H1 (cell line): ENCODE measurements at regions not wholly inside any gene's neighbourhood (a gene's known extent, or its start where the extent isn't known, plus 50 kb on each side); places are given as distances from the start of the nearest gene placed in this dataset.

ENCODE experiments used
- CTCF ChIA-PET: fragments of 300-600 bp; sonication (Branson Sonifier 250); formaldehyde crosslinking; loops from one replicate; lab custom pipeline; 2021; ENCODE audit not compliant: partially characterized antibody; lab: Charles Lee
- POLR2A ChIA-PET: fragments of 300-600 bp; sonication (Branson Sonifier 250); formaldehyde crosslinking; loops from one replicate; lab custom pipeline; 2021; ENCODE audit warnings: inconsistent platforms; ENCODE audit not compliant: partially characterized antibody; lab: Charles Lee
- DNase-seq, 2 experiments: peaks; one replicate each; pipeline versions ENCODE4 v3.0.0 to v3.0.0-alpha.2; 2010 to 2022; ENCODE audit warnings: low spot score in 2 of 2, low read depth in 1 of 2, mixed read lengths in 1 of 2
- FAIRE-seq: peaks from 2 replicates; lab custom pipeline; 2011; peaks lifted over from hg19 to GRCh38; lab: Jason Lieb, UNC
- H2AFZ ChIP-seq: 2 replicates; pipeline ENCODE4 v1.8.1; 2012; ENCODE audit warnings: low read length, inconsistent platforms
- H2AK5ac ChIP-seq: 2 replicates; pipeline ENCODE4 v1.6.1; 2013; ENCODE audit warnings: low read depth, low read length
- H2BK120ac ChIP-seq: replicated peaks from 2 replicates; pipeline ENCODE3; 2013; ENCODE audit warnings: low read depth, low read length, inconsistent platforms
- H2BK12ac ChIP-seq: 2 replicates; pipeline ENCODE4 v1.6.1; 2013; ENCODE audit warnings: low read depth, low read length
- H2BK15ac ChIP-seq: 2 replicates; pipeline ENCODE4 v1.6.1; 2013; ENCODE audit warnings: low read length
- H2BK20ac ChIP-seq: 2 replicates; pipeline ENCODE4 v1.6.1; 2013; ENCODE audit warnings: low read length
- H2BK5ac ChIP-seq: 2 replicates; pipeline ENCODE4 v1.6.1; 2013; ENCODE audit warnings: low read depth, low read length
- H3K14ac ChIP-seq: 2 replicates; pipeline ENCODE4 v1.6.1; 2013; ENCODE audit warnings: inconsistent platforms; ENCODE audit not compliant: insufficient read length
- H3K18ac ChIP-seq: 2 replicates; pipeline ENCODE4 v1.6.1; 2013; ENCODE audit warnings: low read length; ENCODE audit errors: extremely low read depth
- H3K23ac ChIP-seq: 2 replicates; pipeline ENCODE4 v1.6.1; 2013; ENCODE audit warnings: inconsistent platforms; ENCODE audit not compliant: insufficient read length
- H3K23me2 ChIP-seq: 2 replicates; pipeline ENCODE4 v1.6.1; 2013; ENCODE audit warnings: low read depth, low read length
- H3K27ac ChIP-seq: 2 replicates; pipeline ENCODE4 v1.6.1; 2011; ENCODE audit warnings: low read depth, low read length, inconsistent platforms
- H3K27me3 ChIP-seq, 4 experiments: replicated peaks in 1 of 4; 1 replicate in 1 of 4; 2 replicates in 3 of 4; pipeline versions ENCODE4 v1.6.1 to v1.8.1; 2011 to 2013; ENCODE audit warnings: low read length in 3 of 4, mild to moderate bottlenecking in 3 of 4, inconsistent platforms in 2 of 4, mixed read lengths in 2 of 4, moderate library complexity in 1 of 4; ENCODE audit not compliant: control insufficient read depth in 3 of 4, insufficient read depth in 3 of 4; ENCODE audit errors: extremely low read depth in 1 of 4
- H3K36me3 ChIP-seq, 4 experiments: 2 replicates each; pipeline versions ENCODE4 v1.6.1 to v1.8.1; 2011 to 2013; ENCODE audit warnings: mild to moderate bottlenecking in 4 of 4, low read length in 3 of 4, moderate library complexity in 2 of 4, control low read depth in 1 of 4, inconsistent platforms in 1 of 4; ENCODE audit not compliant: insufficient read depth in 4 of 4, control insufficient read depth in 2 of 4
- H3K4ac ChIP-seq: replicated peaks from 2 replicates; pipeline ENCODE3; 2013; ENCODE audit warnings: low read length, low read depth, mixed read lengths, inconsistent platforms; ENCODE audit not compliant: insufficient read length
- H3K4me1 ChIP-seq, 4 experiments: replicated peaks in 1 of 4; 1 replicate in 1 of 4; 2 replicates in 3 of 4; pipeline versions ENCODE4 v1.6.1 to v1.8.1; 2011 to 2013; ENCODE audit warnings: low read length in 3 of 4, inconsistent platforms in 2 of 4, mixed read lengths in 1 of 4; ENCODE audit not compliant: insufficient read depth in 4 of 4, control insufficient read depth in 3 of 4
- H3K4me2 ChIP-seq, 2 experiments: 2 replicates each; pipeline versions ENCODE4 v1.6.1 to v1.8.1; 2011 to 2013; ENCODE audit warnings: low read depth in 2 of 2, low read length in 2 of 2, control low read depth in 1 of 2, inconsistent platforms in 1 of 2, mild to moderate bottlenecking in 1 of 2; ENCODE audit not compliant: insufficient read depth in 1 of 2
- H3K4me3 ChIP-seq, 4 experiments: fragments of 200-600, 300-600 bp in 1 of 4; sonication (generic), shearing (Covaris generic), sonication (Bioruptor Twin) in 1 of 4; 2 replicates each; pipeline versions ENCODE4 v1.5.1 to v1.8.1; 2011 to 2016; ENCODE audit warnings: low read length in 4 of 4, low read depth in 3 of 4, control low read depth in 2 of 4, inconsistent platforms in 2 of 4, mild to moderate bottlenecking in 2 of 4, mixed read lengths in 1 of 4, moderate library complexity in 1 of 4; ENCODE audit not compliant: insufficient read depth in 2 of 4; ENCODE audit errors: extremely low read depth in 1 of 4
- H3K56ac ChIP-seq: replicated peaks from 2 replicates; pipeline ENCODE3; 2013; ENCODE audit warnings: low read depth, mild to moderate bottlenecking, mixed read lengths, low read length, inconsistent platforms; ENCODE audit not compliant: insufficient read length
- H3K79me1 ChIP-seq: 2 replicates; pipeline ENCODE4 v1.6.1; 2013; ENCODE audit warnings: low read depth, low read length, control low read depth
- H3K79me2 ChIP-seq, 2 experiments: 2 replicates each; pipeline versions ENCODE4 v1.6.1 to v1.8.1; 2012 to 2013; ENCODE audit warnings: low read length in 2 of 2, mild to moderate bottlenecking in 2 of 2, inconsistent platforms in 1 of 2; ENCODE audit not compliant: insufficient read depth in 2 of 2, control insufficient read depth in 1 of 2
- H3K9ac ChIP-seq, 4 experiments: replicated peaks in 1 of 4; 1 replicate in 1 of 4; 2 replicates in 3 of 4; pipeline versions ENCODE4 v1.6.1 to v1.8.1; 2011 to 2013; ENCODE audit warnings: low read depth in 3 of 4, low read length in 3 of 4, control low read depth in 2 of 4, mild to moderate bottlenecking in 2 of 4, moderate library complexity in 2 of 4, inconsistent platforms in 1 of 4; ENCODE audit errors: extremely low read depth in 1 of 4
- H3K9me3 ChIP-seq, 2 experiments: 2 replicates each; pipeline versions ENCODE4 v1.6.1 to v1.8.1; 2012 to 2013; ENCODE audit warnings: mild to moderate bottlenecking in 2 of 2, moderate library complexity in 2 of 2, control low read depth in 1 of 2, inconsistent platforms in 1 of 2, low read depth in 1 of 2, low read length in 1 of 2, mixed read lengths in 1 of 2; ENCODE audit not compliant: insufficient read depth in 2 of 2
- H4K20me1 ChIP-seq, 2 experiments: replicated peaks in 1 of 2; 2 replicates each; pipeline versions ENCODE3 to v1.8.1; 2011 to 2013; ENCODE audit warnings: inconsistent platforms in 2 of 2, low read length in 2 of 2, mild to moderate bottlenecking in 1 of 2; ENCODE audit not compliant: insufficient read depth in 2 of 2, control insufficient read depth in 1 of 2
- H4K5ac ChIP-seq: 2 replicates; pipeline ENCODE4 v1.6.1; 2013; ENCODE audit warnings: low read length, low read depth, mixed read lengths, inconsistent platforms; ENCODE audit not compliant: insufficient read length
- H4K8ac ChIP-seq: 2 replicates; pipeline ENCODE4 v1.8.0; 2013; ENCODE audit warnings: mild to moderate bottlenecking, moderate library complexity, low read length, inconsistent platforms; ENCODE audit not compliant: insufficient read depth; ENCODE audit errors: extremely low read depth
- H4K91ac ChIP-seq: replicated peaks from 2 replicates; pipeline ENCODE3; 2013; ENCODE audit warnings: low read length, mixed read lengths, inconsistent platforms; ENCODE audit not compliant: insufficient read length
- MAX ChIP-seq: IDR thresholded peaks from 2 replicates; pipeline ENCODE4 v1.6.1; 2012; ENCODE audit warnings: inconsistent platforms
- POU5F1 ChIP-seq: IDR thresholded peaks from 2 replicates; pipeline ENCODE4 v1.6.1; 2011; ENCODE audit warnings: low read depth, mild to moderate bottlenecking, low read length, moderate library complexity
- TCF12 ChIP-seq: IDR thresholded peaks from 2 replicates; pipeline ENCODE4 v1.6.1; 2011; ENCODE audit warnings: low read depth, mild to moderate bottlenecking, low read length
- WGBS, 2 experiments: shearing (Covaris generic) in 1 of 2; methylation state at CpG; one replicate each; pipeline versions ENCODE4 v1.1.6 to v1.1.7; 2013 to 2015; ENCODE audit warnings: low lambda C conversion rate in 2 of 2, mixed read lengths in 2 of 2, inconsistent platforms in 1 of 2, low coverage in 1 of 2, missing lambda C conversion rate in 1 of 2; ENCODE audit not compliant: insufficient replicate concordance in 2 of 2, insufficient coverage in 1 of 2, insufficient read length in 1 of 2; ENCODE audit errors: extremely low coverage in 1 of 2, missing lambda C conversion rate in 1 of 2; 5-methylcytosine and 5-hydroxymethylcytosine counted together

GRCh38 chr3:153640689-153641665 is 479.0 kb downstream of the RAP2B start:
- no peaks in the 10 kb centered on the region for H3K79me1 ChIP-seq
- peak overlapping the region; percentile 50; the same call in 1 of the 2 replicates for H2BK12ac ChIP-seq
- no peak overlapping the region for H2BK15ac ChIP-seq
- H4K8ac ChIP-seq: peak overlapping the region; percentile 14; the same call in 1 of the 2 replicates
- peak overlapping the region; percentile 75 for H3K18ac ChIP-seq
- no peak overlapping the region for H3K4me3 ChIP-seq
- H4K20me1 ChIP-seq: no peaks in the 10 kb centered on the region
- no peaks in the 10 kb centered on the region for H3K27me3 ChIP-seq
- H2BK120ac ChIP-seq: peak overlapping the region; percentile 92
- peaks cover 7 to 14% (median 13%) of the 10 kb centered on the region in 4 experiments; a peak in 6 of 7 replicates for H3K4me1 ChIP-seq
- peak overlapping the region; percentile 63; the same call in 1 of the 2 replicates for H2BK5ac ChIP-seq
- DNase-seq: peak; percentile 15 to 47
- WGBS, 2 experiments: 56% methylated on average over 7 of the region's 8 CpGs; no CpG with 5 or more reads in 1 of the 2 experiments
- no peaks in the 10 kb centered on the region for H3K23me2 ChIP-seq
- peak overlapping the region; percentile 40; the same call in 1 of the 2 replicates for H3K27ac ChIP-seq
- no peak overlapping the region for H3K4ac ChIP-seq
- ChIA-PET CTCF (interaction anchor here (0.7 to 2.4 kb wide), 6 partner anchors 12 to 914 kb away, joined by 3 to 8 read pairs (median 3); no protein-coding TSS in a partner anchor), POLR2A (interaction anchor here (0.6 to 1.1 kb wide), 3 partner anchors 18 to 347 kb away, joined by 3 read pairs; no protein-coding TSS in a partner anchor)
- H2BK20ac ChIP-seq: peak overlapping the region; percentile 93
- peak; percentile 23; the same call in 1 of the 2 replicates for TF ChIP-seq POU5F1
- no peak for TF ChIP-seq MAX
- 0 out of 2 replicates have a peak, but pooled peaks have one; percentile 23 for TF ChIP-seq TCF12
- H4K5ac ChIP-seq: peak overlapping the region; percentile 55
- H2AK5ac ChIP-seq: no peak overlapping the region
- no peak overlapping the region for H3K23ac ChIP-seq
- peak overlapping the region; percentile 80 for H4K91ac ChIP-seq
- no peak overlapping the region for H3K9ac ChIP-seq
- no peaks in the 10 kb centered on the region for H3K79me2 ChIP-seq
- H2AFZ ChIP-seq: no peak overlapping the region
- FAIRE-seq: peak; percentile 50
- H3K4me2 ChIP-seq: peak overlapping the region; percentile 38
- no peak overlapping the region for H3K56ac ChIP-seq
- no peaks in the 10 kb centered on the region for H3K9me3 ChIP-seq
- no peaks in the 10 kb centered on the region for H3K36me3 ChIP-seq
- H3K14ac ChIP-seq: no peak overlapping the region
